Neural cell (in vitro differentiated cells): ENCODE measurements at regions not wholly inside any gene's neighbourhood (a gene's known extent, or its start where the extent isn't known, plus 50 kb on each side); places are given as distances from the start of the nearest gene placed in this dataset.
"Not testable (repeated sequence)": the region's sequence is repeated elsewhere in the genome, so short reads cannot be mapped to it uniquely, and the experiment has no call there.

ENCODE experiments used
- H2AFZ ChIP-seq: fragments of 200-600, 300-800 bp; sonication (generic), shearing (Covaris generic); 2 replicates; pipeline ENCODE4 v1.6.0; 2014; ENCODE audit warnings: low read depth, mild to moderate bottlenecking, antibody characterized with exemption, low read length, moderate library complexity
- H3F3A ChIP-seq: fragments of 200-600 bp; shearing (Covaris generic); 2 replicates; pipeline ENCODE4 v1.6.1; 2016; ENCODE audit warnings: mild to moderate bottlenecking, moderate library complexity, mixed read lengths, antibody characterized with exemption, low read length; ENCODE audit not compliant: insufficient read depth, poor library complexity, severe bottlenecking
- H3K27ac ChIP-seq: fragments of 200-600, 300-800 bp; sonication (generic), shearing (Covaris generic); 2 replicates; pipeline ENCODE4 v1.5.1; 2014; ENCODE audit warnings: mild to moderate bottlenecking, low read length, moderate library complexity
- H3K27me3 ChIP-seq: fragments of 300-800, 200-600 bp; sonication (generic), shearing (Covaris generic); 2 replicates; pipeline ENCODE4 v1.6.0; 2014; ENCODE audit warnings: mild to moderate bottlenecking, low read depth, low read length, moderate library complexity; ENCODE audit not compliant: insufficient read depth
- H3K36me3 ChIP-seq: fragments of 300-800, 200-600 bp; sonication (generic), shearing (Covaris generic); 2 replicates; pipeline ENCODE4 v1.5.1; 2014; ENCODE audit warnings: mild to moderate bottlenecking, antibody characterized with exemption, low read length, moderate library complexity; ENCODE audit not compliant: insufficient read depth
- H3K4me2 ChIP-seq: fragments of 300-800, 200-600 bp; sonication (generic), shearing (Covaris generic); 2 replicates; pipeline ENCODE4 v1.6.0; 2014; ENCODE audit warnings: mild to moderate bottlenecking, low read length
- H3K4me3 ChIP-seq: fragments of 300-800, 200-600 bp; sonication (generic), shearing (Covaris generic); 2 replicates; pipeline ENCODE4 v1.5.1; 2014; ENCODE audit warnings: mild to moderate bottlenecking, low read length, moderate library complexity
- H3K79me2 ChIP-seq: fragments of 200-600 bp; shearing (Covaris generic); replicated peaks from 2 replicates; pipeline ENCODE4 v1.6.0; 2014; ENCODE audit warnings: mild to moderate bottlenecking, low read length, moderate library complexity; ENCODE audit not compliant: insufficient read depth
- H3K9ac ChIP-seq: fragments of 300-800, 200-600 bp; sonication (generic), shearing (Covaris generic); 2 replicates; pipeline ENCODE4 v1.6.1; 2016; ENCODE audit warnings: mild to moderate bottlenecking, low read length, mixed read lengths
- H3K9me2 ChIP-seq: fragments of 200-600 bp; shearing (Covaris generic); 2 replicates; pipeline ENCODE4 v1.6.1; 2016; ENCODE audit warnings: mild to moderate bottlenecking, low read length, mixed read lengths; ENCODE audit not compliant: insufficient read depth
- H3K9me3 ChIP-seq: fragments of 200-600, 300-800 bp; sonication (generic), shearing (Covaris generic); 2 replicates; pipeline ENCODE4 v1.6.1; 2016; ENCODE audit warnings: mild to moderate bottlenecking, mixed run types, low read length, moderate library complexity, mixed read lengths
- H4K20me1 ChIP-seq: fragments of 200-600 bp; shearing (Covaris generic); 2 replicates; pipeline ENCODE4 v1.6.1; 2016; ENCODE audit warnings: mild to moderate bottlenecking, mixed run types; ENCODE audit not compliant: insufficient read depth
- EP300 ChIP-seq: fragments of 450-650 bp; conservative IDR thresholded peaks from 2 replicates; pipeline ENCODE4 v1.6.1; 2014; ENCODE audit warnings: antibody characterized with exemption, mild to moderate bottlenecking, moderate library complexity; ENCODE audit not compliant: poor library complexity, severe bottlenecking
- EZH2 ChIP-seq: fragments of 200-600, 300-800 bp; shearing (Covaris generic), sonication (generic); IDR thresholded peaks from 2 replicates; pipeline ENCODE4 v1.6.1; 2014; ENCODE audit warnings: antibody characterized with exemption, low read length, borderline replicate concordance, mild to moderate bottlenecking; ENCODE audit not compliant: insufficient read depth, poor library complexity, severe bottlenecking
- MXI1 ChIP-seq: fragments of 450-650 bp; conservative IDR thresholded peaks from 2 replicates; pipeline ENCODE4 v1.6.1; 2014; ENCODE audit warnings: antibody characterized with exemption, mild to moderate bottlenecking; ENCODE audit not compliant: poor library complexity, severe bottlenecking
- POLR2AphosphoS5 ChIP-seq: IDR thresholded peaks from 2 replicates; pipeline ENCODE4 v1.6.1; 2012
- RAD21 ChIP-seq: fragments of 450-650 bp; conservative IDR thresholded peaks from 2 replicates; pipeline ENCODE4 v1.6.1; 2014; ENCODE audit warnings: antibody characterized with exemption, mild to moderate bottlenecking, moderate library complexity
- SMC3 ChIP-seq: fragments of 450-650 bp; conservative IDR thresholded peaks from 2 replicates; pipeline ENCODE4 v1.6.1; 2014; ENCODE audit warnings: antibody characterized with exemption, mild to moderate bottlenecking, moderate library complexity; ENCODE audit not compliant: poor library complexity
- TAF1 ChIP-seq: IDR thresholded peaks from 2 replicates; pipeline ENCODE4 v1.6.1; 2012; ENCODE audit warnings: low read depth
- TF ChIP-seq, protein P1 (sequence below): IDR thresholded peaks from 2 replicates; pipeline ENCODE4 v1.6.1; 2012; ENCODE audit warnings: borderline replicate concordance
- TF ChIP-seq, protein P2 (sequence below): fragments of 450-650 bp; IDR thresholded peaks from 2 replicates; pipeline ENCODE4 v1.5.1; 2014; ENCODE audit warnings: antibody characterized with exemption, mild to moderate bottlenecking, moderate library complexity; ENCODE audit not compliant: poor library complexity, severe bottlenecking

DNA sequence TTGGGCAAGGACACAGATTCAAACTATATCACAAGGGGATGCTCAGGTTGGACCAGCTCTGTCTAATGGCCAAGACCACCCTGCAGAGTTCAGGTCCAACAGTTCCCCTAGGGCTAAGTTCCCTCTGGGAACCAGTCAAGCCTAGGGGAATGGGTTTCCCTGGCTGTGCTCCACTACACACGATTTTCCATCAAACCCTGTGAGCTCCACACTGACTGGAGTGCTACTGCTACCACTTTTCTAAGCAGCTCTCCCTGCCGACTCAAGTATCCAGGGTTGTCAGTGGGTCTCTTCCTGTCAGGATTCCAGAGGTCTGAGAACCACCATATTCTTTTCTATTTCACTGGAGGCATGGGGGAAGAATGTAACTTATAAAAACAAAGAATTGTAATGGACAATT, 280.4 kb upstream of the COL3A1 start:
- Histone ChIP-seq H3K9me2 (no peaks in the 10 kb centered on the region), H3K79me2 (no peaks in the 10 kb centered on the region), H3K27me3 (no peaks in the 10 kb centered on the region), H3K4me2 (no peak overlapping the region), H4K20me1 (no peaks in the 10 kb centered on the region), H3K4me3 (no peak overlapping the region), H2AFZ (no peak overlapping the region), H3F3A (no peaks in the 10 kb centered on the region), H3K36me3 (no peaks in the 10 kb centered on the region), H3K9me3 (no peaks in the 10 kb centered on the region), H3K9ac (no peak overlapping the region), H3K27ac (no peak overlapping the region)
- TF ChIP-seq TAF1 = no peak
- no peak for TF ChIP-seq SMC3
- TF ChIP-seq, protein P1, sequence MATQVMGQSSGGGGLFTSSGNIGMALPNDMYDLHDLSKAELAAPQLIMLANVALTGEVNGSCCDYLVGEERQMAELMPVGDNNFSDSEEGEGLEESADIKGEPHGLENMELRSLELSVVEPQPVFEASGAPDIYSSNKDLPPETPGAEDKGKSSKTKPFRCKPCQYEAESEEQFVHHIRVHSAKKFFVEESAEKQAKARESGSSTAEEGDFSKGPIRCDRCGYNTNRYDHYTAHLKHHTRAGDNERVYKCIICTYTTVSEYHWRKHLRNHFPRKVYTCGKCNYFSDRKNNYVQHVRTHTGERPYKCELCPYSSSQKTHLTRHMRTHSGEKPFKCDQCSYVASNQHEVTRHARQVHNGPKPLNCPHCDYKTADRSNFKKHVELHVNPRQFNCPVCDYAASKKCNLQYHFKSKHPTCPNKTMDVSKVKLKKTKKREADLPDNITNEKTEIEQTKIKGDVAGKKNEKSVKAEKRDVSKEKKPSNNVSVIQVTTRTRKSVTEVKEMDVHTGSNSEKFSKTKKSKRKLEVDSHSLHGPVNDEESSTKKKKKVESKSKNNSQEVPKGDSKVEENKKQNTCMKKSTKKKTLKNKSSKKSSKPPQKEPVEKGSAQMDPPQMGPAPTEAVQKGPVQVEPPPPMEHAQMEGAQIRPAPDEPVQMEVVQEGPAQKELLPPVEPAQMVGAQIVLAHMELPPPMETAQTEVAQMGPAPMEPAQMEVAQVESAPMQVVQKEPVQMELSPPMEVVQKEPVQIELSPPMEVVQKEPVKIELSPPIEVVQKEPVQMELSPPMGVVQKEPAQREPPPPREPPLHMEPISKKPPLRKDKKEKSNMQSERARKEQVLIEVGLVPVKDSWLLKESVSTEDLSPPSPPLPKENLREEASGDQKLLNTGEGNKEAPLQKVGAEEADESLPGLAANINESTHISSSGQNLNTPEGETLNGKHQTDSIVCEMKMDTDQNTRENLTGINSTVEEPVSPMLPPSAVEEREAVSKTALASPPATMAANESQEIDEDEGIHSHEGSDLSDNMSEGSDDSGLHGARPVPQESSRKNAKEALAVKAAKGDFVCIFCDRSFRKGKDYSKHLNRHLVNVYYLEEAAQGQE = no peak

DNA sequence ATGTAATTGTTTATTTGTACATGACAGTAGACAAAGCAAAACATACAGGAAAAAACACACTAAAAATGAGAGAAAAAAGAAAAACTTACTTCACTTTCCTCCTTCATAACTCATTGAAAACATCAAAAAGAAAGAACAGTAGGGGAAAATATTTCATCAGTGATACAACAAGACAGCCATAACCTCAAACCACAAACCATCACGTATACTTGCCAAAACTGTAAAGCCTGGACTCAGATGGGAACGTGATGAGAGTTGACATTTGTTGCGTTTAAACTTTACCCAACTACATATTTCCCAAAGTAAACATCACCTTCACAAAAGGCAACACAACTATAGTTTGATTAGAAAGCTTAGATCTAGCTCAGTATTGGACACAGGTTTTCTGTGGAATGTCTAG, 278.2 kb upstream of the COL3A1 start:
- Histone ChIP-seq H3K27me3 (no peaks in the 10 kb centered on the region), H3K9me3 (no peaks in the 10 kb centered on the region), H3K9me2 (no peaks in the 10 kb centered on the region), H3K9ac (no peak overlapping the region), H3K4me2 (no peak overlapping the region), H3F3A (no peaks in the 10 kb centered on the region), H4K20me1 (no peaks in the 10 kb centered on the region), H3K79me2 (no peaks in the 10 kb centered on the region), H3K36me3 (no peaks in the 10 kb centered on the region), H3K4me3 (no peak overlapping the region), H2AFZ (no peak overlapping the region), H3K27ac (no peak overlapping the region)
- TF ChIP-seq MXI1 (no peak), TAF1 (no peak), SMC3 (no peak), EP300 (no peak), RAD21 (no peak), EZH2 (no peak), POLR2AphosphoS5 (no peak)
- TF ChIP-seq, protein P2, sequence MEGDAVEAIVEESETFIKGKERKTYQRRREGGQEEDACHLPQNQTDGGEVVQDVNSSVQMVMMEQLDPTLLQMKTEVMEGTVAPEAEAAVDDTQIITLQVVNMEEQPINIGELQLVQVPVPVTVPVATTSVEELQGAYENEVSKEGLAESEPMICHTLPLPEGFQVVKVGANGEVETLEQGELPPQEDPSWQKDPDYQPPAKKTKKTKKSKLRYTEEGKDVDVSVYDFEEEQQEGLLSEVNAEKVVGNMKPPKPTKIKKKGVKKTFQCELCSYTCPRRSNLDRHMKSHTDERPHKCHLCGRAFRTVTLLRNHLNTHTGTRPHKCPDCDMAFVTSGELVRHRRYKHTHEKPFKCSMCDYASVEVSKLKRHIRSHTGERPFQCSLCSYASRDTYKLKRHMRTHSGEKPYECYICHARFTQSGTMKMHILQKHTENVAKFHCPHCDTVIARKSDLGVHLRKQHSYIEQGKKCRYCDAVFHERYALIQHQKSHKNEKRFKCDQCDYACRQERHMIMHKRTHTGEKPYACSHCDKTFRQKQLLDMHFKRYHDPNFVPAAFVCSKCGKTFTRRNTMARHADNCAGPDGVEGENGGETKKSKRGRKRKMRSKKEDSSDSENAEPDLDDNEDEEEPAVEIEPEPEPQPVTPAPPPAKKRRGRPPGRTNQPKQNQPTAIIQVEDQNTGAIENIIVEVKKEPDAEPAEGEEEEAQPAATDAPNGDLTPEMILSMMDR = no peak
- TF ChIP-seq, protein P1 = no peak

DNA sequence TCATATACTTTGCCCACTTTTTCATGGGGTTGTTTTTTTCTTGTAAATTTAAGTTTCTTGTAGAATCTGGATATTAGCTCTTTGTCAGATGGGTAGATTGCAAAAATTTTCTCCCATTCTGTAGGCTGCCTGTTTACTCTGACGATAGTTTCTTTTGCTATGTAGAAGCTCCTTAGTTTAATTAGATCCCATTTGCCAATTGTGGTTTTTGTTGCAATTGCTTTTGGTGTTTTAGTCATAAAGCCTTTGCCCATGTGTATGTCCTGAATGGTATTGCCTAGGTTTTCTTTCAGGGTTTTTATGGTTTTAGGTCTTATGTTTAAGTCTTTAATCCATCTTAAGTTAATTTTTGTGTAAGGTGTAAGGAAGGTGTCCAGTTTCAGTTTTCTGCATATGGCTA, 276.0 kb upstream of the COL3A1 start:
- H2AFZ ChIP-seq, H3K79me2 ChIP-seq, H3K9me3 ChIP-seq, H3K9ac ChIP-seq, H3K9me2 ChIP-seq, H3F3A ChIP-seq, H3K36me3 ChIP-seq, H3K27ac ChIP-seq, H3K4me2 ChIP-seq, H4K20me1 ChIP-seq, H3K27me3 ChIP-seq, H3K4me3 ChIP-seq: not testable (repeated sequence)
